ENCODE measurements at regions not wholly inside any gene's neighbourhood (a gene's known extent, or its start where the extent isn't known, plus 50 kb on each side); places are given as distances from the start of the nearest gene placed in this dataset.
"Not testable (repeated sequence)": the region's sequence is repeated elsewhere in the genome, so short reads cannot be mapped to it uniquely, and the experiment has no call there.

DNA sequence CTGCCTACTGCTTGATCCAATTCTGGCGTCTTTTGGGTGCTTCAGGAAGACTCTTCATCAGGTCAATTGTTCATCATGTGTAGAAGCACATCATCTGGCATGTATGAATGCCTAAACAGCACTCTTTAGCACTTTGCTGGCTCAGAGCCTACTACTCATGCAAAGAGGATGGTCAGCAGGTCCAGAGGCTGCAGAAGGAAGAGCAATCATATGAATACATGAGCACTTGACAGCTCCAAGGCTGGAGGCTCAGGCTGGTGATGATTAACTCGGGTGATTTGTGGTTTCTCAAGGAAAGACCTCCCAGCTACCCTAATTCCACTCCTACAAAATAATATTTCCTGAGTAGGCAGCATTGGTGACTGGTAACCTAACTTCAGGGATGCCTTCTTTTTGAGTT lies 103.8 kb upstream of the CXCL13 start:
- Histone ChIP-seq H3K36me3 (replicated peaks) (no peaks in the 10 kb centered on the region), H3K27ac (no peak overlapping the region), H3K27me3 (replicated peaks) (no peaks in the 10 kb centered on the region), H3K4me3 (ENCODE audit: low read depth, low read length) (no peak overlapping the region)
- no peak for DNase-seq
- TF ChIP-seq, protein P1, sequence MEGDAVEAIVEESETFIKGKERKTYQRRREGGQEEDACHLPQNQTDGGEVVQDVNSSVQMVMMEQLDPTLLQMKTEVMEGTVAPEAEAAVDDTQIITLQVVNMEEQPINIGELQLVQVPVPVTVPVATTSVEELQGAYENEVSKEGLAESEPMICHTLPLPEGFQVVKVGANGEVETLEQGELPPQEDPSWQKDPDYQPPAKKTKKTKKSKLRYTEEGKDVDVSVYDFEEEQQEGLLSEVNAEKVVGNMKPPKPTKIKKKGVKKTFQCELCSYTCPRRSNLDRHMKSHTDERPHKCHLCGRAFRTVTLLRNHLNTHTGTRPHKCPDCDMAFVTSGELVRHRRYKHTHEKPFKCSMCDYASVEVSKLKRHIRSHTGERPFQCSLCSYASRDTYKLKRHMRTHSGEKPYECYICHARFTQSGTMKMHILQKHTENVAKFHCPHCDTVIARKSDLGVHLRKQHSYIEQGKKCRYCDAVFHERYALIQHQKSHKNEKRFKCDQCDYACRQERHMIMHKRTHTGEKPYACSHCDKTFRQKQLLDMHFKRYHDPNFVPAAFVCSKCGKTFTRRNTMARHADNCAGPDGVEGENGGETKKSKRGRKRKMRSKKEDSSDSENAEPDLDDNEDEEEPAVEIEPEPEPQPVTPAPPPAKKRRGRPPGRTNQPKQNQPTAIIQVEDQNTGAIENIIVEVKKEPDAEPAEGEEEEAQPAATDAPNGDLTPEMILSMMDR (IDR thresholded peaks at IDR 0.05; ENCODE audit: low read depth, low read length, missing control alignments): no peak
- in situ Hi-C loops (cut with HindIII; ENCODE audit: low pct_ligation_motif_present, low sequenced_read_pairs): no loop called here

DNA sequence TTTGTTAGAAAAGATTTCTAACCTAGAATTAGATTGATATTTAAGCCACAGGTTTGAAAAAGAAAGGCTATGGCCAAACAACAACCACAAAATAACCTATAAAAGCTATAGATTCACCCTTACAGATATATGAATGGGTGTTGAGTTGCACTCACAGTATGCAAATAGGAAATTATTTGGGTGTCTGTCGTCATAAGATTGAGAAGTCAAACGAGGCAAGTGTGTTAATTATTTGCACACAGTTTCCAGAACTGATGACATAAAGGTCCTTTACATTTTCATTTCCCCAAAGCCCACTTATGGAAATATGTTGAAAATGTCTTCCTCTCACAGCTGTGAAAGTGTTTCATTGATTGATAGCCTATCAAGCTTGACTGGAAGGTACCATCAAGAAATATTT lies 101.2 kb upstream of the CXCL13 start:
- Histone ChIP-seq H3K36me3 (replicated peaks) (no peaks in the 10 kb centered on the region), H3K27me3 (replicated peaks) (no peaks in the 10 kb centered on the region), H3K27ac (no peak overlapping the region), H3K4me3 (ENCODE audit: low read depth, low read length) (no peak overlapping the region)
- TF ChIP-seq, protein P1 (IDR thresholded peaks at IDR 0.05; ENCODE audit: low read depth, low read length, missing control alignments): no peak
- DNase-seq: no peak
- in situ Hi-C loops (cut with HindIII; ENCODE audit: low pct_ligation_motif_present, low sequenced_read_pairs): no loop called here

DNA sequence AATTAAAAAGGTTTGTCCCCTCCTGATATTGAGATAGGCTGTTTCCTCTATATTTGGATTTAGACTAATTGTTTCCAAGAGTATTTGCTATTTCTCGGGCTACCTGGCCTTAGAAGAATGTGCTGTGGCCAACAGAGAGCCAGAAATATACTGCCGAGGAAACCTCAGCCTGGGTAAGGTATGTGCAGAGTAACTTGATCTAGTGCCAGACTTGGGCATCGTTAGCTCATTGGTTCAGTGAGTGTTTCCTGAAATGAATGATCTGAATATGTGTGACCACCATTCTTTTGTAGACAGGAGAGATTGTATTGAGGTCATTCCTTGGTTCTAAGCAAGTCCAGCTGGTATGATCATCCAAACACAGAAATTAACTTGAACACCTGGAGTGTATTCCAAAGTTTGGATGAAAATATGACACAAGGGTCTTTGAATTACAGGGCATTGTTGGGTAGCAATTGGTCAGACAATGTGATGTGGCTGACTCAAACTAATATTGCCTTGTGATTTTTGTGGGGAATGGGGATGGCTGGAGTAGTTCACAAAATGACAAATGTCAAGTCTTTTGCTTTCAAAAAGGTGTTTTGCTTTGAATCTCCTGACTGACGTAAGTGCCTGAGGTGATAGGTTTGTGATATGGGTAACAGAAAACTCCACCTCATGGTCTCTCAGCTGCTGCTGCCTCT lies 100.2 kb upstream of the CXCL13 start:
- no peak overlapping the region for H3K4me3 ChIP-seq (ENCODE audit: low read depth, low read length)
- TF ChIP-seq, protein P1 (IDR thresholded peaks at IDR 0.05; ENCODE audit: low read depth, low read length, missing control alignments): no peak
- no peaks in the 10 kb centered on the region for H3K27me3 ChIP-seq (replicated peaks)
- no peak overlapping the region for H3K27ac ChIP-seq
- in situ Hi-C loops (cut with HindIII; ENCODE audit: low pct_ligation_motif_present, low sequenced_read_pairs): no loop called here
- no peaks in the 10 kb centered on the region for H3K36me3 ChIP-seq (replicated peaks)
- DNase-seq: no peak

DNA sequence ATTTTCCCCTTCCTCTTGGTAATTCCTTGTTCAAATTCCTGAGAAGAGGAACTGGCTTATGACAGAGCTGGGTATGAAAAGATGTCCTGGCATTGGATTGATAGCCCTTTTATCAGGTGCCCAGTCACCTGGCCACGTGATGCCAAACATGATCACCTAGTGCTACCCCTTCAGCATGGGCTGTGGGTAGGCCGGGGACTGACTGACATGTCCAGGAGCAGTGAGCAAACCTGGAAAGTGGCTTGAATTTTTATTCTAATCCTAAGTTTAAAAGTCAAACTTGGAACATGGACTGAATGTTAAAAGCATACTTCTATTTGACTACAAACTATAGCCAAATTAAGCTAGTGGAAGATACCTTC lies 99.7 kb upstream of the CXCL13 start:
- no peak for DNase-seq
- no peak overlapping the region for H3K4me3 ChIP-seq (ENCODE audit: low read depth, low read length)

DNA sequence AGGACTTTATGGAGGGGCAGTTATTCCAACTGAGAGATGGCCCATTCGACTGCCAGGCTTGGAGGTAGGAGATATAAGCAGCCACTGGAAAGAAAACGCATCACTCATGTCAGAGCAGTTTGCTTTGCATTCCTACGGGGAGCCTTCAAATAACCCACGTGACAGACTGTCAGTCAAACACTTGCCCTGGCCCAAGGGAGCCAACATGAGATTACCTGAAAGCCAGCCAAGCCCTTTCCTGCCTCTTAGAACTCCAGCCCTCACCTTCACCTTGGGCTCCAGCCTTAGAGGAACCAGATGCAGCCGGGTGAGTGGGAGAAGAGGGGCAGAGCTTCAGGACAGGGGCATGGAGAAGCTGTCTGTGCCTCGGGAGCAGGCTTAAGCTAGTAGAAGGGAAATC lies 95.3 kb upstream of the CXCL13 start:
- TF ChIP-seq, protein P1 (IDR thresholded peaks at IDR 0.05; ENCODE audit: low read depth, low read length, missing control alignments): no peak
- Histone ChIP-seq H3K27ac (no peak overlapping the region), H3K36me3 (replicated peaks) (no peaks in the 10 kb centered on the region), H3K4me3 (ENCODE audit: low read depth, low read length) (no peak overlapping the region), H3K27me3 (replicated peaks) (no peaks in the 10 kb centered on the region)
- in situ Hi-C loops (cut with HindIII; ENCODE audit: low pct_ligation_motif_present, low sequenced_read_pairs): no loop called here
- no peak for DNase-seq

More for the DNA sequence above, 99.7 kb upstream of the CXCL13 start:
- TF ChIP-seq, protein P1 (IDR thresholded peaks at IDR 0.05; ENCODE audit: low read depth, low read length, missing control alignments): no peak
- in situ Hi-C loops (cut with HindIII; ENCODE audit: low pct_ligation_motif_present, low sequenced_read_pairs): no loop called here
- no peak overlapping the region for H3K27ac ChIP-seq
- no peaks in the 10 kb centered on the region for H3K27me3 ChIP-seq (replicated peaks)
- H3K36me3 ChIP-seq (replicated peaks): no peaks in the 10 kb centered on the region

DNA sequence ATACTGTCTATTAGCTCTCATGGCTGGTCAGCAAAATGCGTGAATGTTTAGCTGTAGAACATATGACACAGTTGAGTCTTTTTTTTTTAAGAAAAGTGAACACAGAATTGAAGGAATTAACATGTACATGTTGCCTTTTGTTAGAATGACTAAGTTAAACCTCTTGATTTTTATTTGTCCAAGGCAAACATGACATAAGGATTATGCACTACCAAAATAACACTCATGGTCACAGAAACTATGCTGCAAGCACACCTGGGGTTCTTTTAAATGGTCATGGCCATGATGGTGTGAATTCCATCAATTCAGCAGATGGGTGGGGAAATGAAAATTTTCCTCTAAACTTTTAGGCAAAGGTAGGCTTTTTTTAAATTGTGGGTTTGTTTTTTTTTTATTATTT lies 80.1 kb upstream of the CXCL13 start:
- DNase-seq: no peak
- in situ Hi-C loops (cut with HindIII; ENCODE audit: low pct_ligation_motif_present, low sequenced_read_pairs): no loop called here
- no peak overlapping the region for H3K27ac ChIP-seq
- H3K4me3 ChIP-seq (ENCODE audit: low read depth, low read length): no peak overlapping the region
- no peaks in the 10 kb centered on the region for H3K36me3 ChIP-seq (replicated peaks)
- TF ChIP-seq, protein P1 (IDR thresholded peaks at IDR 0.05; ENCODE audit: low read depth, low read length, missing control alignments): no peak
- H3K27me3 ChIP-seq (replicated peaks): no peaks in the 10 kb centered on the region

DNA sequence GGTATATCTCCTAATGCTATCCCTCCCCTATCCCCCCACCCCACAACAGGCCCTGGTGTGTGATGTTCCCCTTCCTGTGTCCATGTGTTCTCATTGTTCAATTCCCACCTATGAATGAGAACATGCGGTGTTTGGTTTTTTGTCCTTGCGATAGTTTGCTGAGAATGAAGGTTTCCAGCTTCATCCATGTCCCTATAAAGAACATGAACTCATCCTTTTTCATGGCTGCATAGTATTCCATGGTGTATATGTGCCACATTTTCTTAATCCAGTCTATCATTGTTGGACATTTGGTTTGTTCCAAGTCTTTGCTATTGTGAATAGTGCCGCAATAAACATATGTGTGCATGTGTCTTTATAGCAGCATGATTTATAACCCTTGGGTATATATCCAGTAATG lies 77.7 kb upstream of the CXCL13 start:
- H3K4me3 ChIP-seq (ENCODE audit: low read depth, low read length); H3K27me3 ChIP-seq (replicated peaks); H3K36me3 ChIP-seq (replicated peaks); DNase-seq; in situ Hi-C loops (cut with HindIII; ENCODE audit: low pct_ligation_motif_present, low sequenced_read_pairs); H3K27ac ChIP-seq: not testable (repeated sequence)

Data from brain microvascular endothelial cell (primary cell).